ENCODE measurements at regions not wholly inside any gene's neighbourhood (a gene's known extent, or its start where the extent isn't known, plus 50 kb on each side); places are given as distances from the start of the nearest gene placed in this dataset.

DNA sequence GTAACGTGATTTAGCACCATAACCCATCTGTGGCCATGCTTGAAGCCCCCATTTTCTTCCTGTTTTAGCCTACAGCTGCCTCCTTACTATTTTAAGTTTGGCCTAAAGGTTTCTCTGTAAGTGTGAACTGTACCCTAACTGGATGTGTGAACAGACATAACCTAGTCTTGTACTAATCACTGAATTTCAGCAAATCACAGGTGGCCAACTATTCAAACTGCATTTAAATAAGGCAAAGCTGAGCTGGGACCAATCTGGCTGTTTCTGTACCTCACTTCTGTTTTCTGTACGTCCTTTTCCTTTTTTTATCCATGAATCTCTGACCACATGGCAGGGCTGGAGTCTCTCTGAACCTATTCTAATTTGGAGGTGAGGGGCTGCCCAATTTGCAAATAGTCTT, 452.7 kb upstream of the HS6ST1 start:
- Histone ChIP-seq H3K4me3 (no peak overlapping the region), H3K4me1 (no peaks in the 10 kb centered on the region), H3K9me3 (no peaks in the 10 kb centered on the region), H3K27ac (no peak overlapping the region), H3K36me3 (no peaks in the 10 kb centered on the region), H3K27me3 (no peaks in the 10 kb centered on the region)
- DNase-seq (ENCODE audit: low spot score in 2 of 2): no peak
- intact Hi-C loops (cut with DNase I): no loop called here
- TF ChIP-seq, protein P1, sequence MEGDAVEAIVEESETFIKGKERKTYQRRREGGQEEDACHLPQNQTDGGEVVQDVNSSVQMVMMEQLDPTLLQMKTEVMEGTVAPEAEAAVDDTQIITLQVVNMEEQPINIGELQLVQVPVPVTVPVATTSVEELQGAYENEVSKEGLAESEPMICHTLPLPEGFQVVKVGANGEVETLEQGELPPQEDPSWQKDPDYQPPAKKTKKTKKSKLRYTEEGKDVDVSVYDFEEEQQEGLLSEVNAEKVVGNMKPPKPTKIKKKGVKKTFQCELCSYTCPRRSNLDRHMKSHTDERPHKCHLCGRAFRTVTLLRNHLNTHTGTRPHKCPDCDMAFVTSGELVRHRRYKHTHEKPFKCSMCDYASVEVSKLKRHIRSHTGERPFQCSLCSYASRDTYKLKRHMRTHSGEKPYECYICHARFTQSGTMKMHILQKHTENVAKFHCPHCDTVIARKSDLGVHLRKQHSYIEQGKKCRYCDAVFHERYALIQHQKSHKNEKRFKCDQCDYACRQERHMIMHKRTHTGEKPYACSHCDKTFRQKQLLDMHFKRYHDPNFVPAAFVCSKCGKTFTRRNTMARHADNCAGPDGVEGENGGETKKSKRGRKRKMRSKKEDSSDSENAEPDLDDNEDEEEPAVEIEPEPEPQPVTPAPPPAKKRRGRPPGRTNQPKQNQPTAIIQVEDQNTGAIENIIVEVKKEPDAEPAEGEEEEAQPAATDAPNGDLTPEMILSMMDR (IDR thresholded peaks at IDR 0.05): no peak

DNA sequence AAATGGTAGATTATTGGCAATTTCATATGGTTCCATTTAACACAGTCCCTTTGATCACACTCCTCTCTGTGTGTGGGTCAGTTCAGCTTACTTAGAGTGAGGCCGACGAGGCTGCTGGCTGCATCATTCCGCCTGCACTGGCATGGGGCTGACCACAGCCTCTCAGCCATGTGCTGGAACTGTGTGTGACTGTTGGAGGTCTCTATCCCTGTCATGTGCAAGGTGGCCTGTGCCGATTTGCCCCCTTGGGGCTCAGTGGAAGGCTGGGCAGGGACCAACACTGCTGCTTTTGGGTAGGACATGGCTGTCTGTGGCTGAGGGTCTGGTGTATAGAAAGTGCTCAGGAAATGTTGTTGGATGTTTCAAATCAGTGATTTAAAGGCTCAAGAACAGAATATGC, 454.0 kb upstream of the HS6ST1 start:
- H3K27me3 ChIP-seq: no peaks in the 10 kb centered on the region
- DNase-seq (ENCODE audit: low spot score in 2 of 2): peak in 1 of 2 donors; percentile 35
- H3K4me1 ChIP-seq: no peaks in the 10 kb centered on the region
- H3K9me3 ChIP-seq: no peaks in the 10 kb centered on the region
- no peak overlapping the region for H3K4me3 ChIP-seq
- TF ChIP-seq, protein P1 (IDR thresholded peaks at IDR 0.05): no peak
- no peaks in the 10 kb centered on the region for H3K36me3 ChIP-seq
- intact Hi-C loops (cut with DNase I): no loop called here
- H3K27ac ChIP-seq: no peak overlapping the region

DNA sequence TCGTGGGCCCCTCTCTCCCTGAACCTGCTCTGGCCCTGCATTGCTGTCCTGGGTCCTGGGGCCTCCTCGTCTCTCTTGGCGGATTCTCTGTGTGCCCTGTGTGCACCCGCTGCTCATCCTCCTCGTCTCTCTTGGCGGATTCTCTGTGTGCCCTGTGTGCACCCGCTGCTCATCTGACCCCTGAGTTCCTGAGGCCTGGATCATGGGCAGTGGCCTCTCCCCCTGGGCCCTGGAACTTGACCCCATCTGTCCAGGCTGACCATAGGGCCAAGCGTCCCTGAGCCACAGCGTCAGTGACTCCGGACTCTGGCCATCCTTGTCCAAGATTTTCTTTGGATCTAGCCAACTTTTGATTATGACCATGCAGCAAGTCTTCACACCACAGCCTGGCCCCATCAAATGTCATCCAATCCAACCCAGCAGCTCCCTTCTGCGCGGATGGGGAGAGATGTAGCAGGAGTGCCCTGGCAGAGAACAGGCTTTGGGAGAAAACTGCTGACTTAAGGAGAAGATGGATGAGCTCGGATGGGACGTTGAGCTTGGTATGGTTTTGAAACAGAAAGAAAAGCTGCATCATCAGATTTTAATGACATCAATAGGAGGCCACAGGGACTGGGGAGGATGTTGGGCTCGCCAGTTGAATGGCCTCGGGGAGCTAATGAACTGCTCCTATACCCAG, 455.1 kb upstream of the HS6ST1 start:
- intact Hi-C loops (cut with DNase I): no loop called here
- DNase-seq (ENCODE audit: low spot score in 2 of 2): peak in 1 of 2 donors; percentile 33
- no peaks in the 10 kb centered on the region for H3K9me3 ChIP-seq
- no peaks in the 10 kb centered on the region for H3K4me1 ChIP-seq
- no peak overlapping the region for H3K27ac ChIP-seq
- no peaks in the 10 kb centered on the region for H3K36me3 ChIP-seq
- H3K27me3 ChIP-seq: no peaks in the 10 kb centered on the region
- TF ChIP-seq, protein P1 (IDR thresholded peaks at IDR 0.05): no peak
- H3K4me3 ChIP-seq: no peak overlapping the region

DNA sequence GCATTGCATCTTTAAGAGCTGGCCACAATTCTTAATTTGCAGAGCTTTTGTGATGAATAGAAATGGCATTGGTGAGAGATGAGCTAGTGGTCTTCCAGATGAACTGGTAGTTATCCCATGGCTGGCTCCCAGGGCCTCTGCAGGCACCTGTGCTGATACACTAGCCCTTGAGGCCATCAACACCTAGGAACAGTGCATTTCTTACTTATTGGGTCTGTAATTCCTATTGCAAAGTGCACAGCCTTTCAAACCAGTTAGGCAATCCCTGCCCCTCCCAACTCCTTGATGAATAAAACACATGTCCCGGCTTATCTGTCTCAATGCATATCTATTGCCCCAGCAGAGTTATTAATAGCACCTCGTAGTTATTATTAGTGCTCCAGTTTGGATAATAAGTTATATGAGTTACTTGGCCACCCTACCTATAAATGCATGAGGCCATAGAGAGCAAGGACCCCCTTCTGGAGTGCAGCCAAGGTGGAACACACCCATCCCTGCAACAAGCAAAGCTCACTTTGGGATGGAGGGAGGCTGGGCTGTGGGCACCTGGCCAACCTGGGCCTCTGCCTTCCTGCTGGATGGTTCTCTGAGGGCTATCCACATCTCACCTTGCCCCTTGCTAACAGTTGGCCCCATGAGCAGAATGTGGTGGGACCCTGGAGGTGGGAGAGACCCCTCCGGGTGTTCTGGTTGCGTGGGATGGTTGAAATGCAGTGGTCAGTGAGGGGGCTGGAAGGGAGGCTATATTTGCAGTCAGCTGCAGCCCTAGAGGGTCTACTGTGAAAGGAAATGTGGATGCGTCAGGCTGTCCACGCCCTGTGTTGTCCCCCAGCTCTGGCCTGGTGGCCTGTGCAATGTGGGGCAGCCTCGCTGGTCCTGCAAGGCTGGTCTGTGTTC, 455.9 kb upstream of the HS6ST1 start:
- Histone ChIP-seq H3K27ac (no peak overlapping the region), H3K4me1 (no peaks in the 10 kb centered on the region), H3K36me3 (no peaks in the 10 kb centered on the region), H3K27me3 (no peaks in the 10 kb centered on the region), H3K9me3 (no peaks in the 10 kb centered on the region), H3K4me3 (no peak overlapping the region)
- intact Hi-C loops (cut with DNase I): no loop called here
- TF ChIP-seq, protein P1 (IDR thresholded peaks at IDR 0.05): no peak
- no peak for DNase-seq (ENCODE audit: low spot score in 2 of 2)

DNA sequence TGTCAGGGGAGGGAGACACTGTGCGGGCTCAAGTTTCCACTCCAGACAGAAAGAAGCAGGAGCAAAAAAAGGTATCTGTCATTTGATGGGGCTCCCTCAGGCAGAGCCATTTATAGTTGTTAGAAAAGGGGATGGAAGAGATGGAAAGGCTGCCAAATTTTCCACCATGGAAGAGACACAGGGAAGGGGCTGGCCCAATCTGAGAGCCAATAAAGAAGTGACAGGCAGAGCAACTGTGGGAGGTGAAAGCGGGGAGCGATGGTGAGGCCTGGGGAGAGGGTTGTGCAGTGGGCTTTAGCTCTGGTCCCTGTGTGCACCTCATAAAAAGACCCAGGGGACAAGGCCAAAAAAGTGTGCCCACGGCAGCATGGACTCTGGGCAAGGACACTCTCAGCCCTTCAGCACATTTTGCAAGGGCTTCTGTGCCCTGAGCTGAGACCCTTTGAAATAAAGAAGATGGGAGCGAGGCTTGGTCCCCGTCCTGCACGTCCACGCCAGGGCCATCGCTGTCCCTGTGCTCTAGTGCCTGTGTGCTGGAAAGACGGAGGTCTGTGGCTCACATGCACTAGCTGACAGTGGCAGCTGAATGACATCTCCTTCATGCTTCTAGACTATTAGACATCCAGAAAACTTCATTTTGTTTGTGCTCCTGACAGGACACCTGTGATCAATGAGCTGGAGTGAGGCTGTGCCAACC, 456.7 kb upstream of the HS6ST1 start:
- no peaks in the 10 kb centered on the region for H3K4me1 ChIP-seq
- intact Hi-C loops (cut with DNase I): no loop called here
- H3K27me3 ChIP-seq: no peaks in the 10 kb centered on the region
- H3K9me3 ChIP-seq: no peaks in the 10 kb centered on the region
- no peak for DNase-seq (ENCODE audit: low spot score in 2 of 2)
- no peak overlapping the region for H3K27ac ChIP-seq
- H3K36me3 ChIP-seq: no peaks in the 10 kb centered on the region
- H3K4me3 ChIP-seq: no peak overlapping the region
- TF ChIP-seq, protein P1 (IDR thresholded peaks at IDR 0.05): no peak
